Fibroblast of skin of right quadriceps (primary cell): ENCODE measurements at regions not wholly inside any gene's neighbourhood (a gene's known extent, or its start where the extent isn't known, plus 50 kb on each side); places are given as distances from the start of the nearest gene placed in this dataset.
"Not testable (repeated sequence)": the region's sequence is repeated elsewhere in the genome, so short reads cannot be mapped to it uniquely, and the experiment has no call there.

Experiments
- DNase-seq: peaks from one replicate; pipeline ENCODE4 v3.0.0-alpha.2; 2013

DNA sequence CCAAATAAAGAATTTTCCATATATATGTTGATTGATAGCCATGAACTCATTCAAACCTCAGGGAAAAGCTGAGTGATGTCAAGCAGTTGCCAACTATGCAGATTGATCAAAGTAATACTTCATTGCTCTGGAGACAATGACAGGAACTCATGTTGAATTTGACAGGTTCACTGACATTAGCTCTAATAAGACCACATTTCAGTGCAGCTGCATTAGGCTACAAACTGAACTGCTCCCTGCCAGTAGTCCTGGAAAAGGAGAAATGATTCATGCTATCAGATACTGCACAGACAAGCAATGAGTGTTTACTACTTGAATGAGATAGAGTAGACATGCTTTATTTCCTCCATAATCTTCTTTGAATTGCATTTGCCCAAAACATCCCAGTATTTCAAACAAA is 948.4 kb downstream of the MRPL39 start:
- DNase-seq, result no peak

DNA sequence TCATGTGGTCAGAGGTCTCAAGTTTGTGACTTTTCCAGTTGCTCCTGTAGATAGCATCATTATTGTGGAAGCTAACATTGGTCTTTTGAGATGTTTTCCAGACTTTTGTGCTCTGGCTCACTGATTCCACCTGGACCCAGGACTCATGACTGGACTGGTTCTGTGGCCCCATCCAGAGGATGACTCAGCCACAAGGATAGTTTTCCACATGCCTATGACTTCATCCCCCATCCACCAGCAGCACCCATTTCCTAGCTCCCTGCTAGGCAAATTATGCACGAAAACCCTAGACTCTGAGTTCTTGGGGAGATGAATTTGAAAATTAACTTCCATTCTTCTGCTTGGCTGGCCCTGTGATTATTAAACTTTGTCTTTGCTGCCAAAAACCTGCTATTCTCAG is 949.3 kb downstream of the MRPL39 start:
- no peak for DNase-seq

GRCh38 chr21:24649691-24650090 is 957.6 kb downstream of the MRPL39 start:
- DNase-seq, result no peak

DNA sequence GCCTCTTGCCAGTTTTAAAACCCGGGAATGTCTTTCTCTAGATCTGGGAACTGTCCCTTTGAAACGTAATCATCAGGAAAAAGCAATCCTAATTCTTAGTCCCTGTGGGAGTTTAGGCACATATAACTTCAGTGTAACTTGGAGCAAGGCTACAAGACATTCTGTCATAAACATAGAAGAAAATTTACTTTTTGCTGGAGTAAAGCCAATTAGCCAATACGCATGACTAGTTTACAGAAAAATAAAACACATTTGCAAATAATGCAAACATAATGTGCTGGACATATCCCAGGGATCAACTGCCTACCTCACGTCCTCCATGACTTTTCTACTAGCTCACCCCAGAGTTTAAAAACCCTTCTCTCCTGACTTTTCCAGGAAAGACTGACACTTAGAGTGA is 970.6 kb downstream of the MRPL39 start:
- no peak for DNase-seq

DNA sequence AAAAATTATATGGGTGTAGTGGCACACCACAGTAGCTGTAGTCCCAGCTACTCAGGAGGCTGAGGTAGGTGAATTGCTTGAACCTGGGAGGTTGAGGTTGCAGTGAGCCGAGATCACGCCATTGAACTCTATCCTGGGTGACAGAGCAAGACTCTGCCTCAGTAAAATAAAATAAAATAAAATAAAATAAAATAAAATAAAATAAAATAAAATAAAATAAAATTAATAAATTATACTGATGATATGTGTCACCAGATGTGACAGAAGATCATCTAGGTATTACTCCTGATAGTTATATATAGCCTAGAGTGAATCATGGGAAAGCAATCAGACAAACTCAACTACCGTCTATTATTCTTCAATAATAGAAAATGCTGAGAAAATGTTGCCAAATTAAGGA is 972.5 kb downstream of the MRPL39 start:
- DNase-seq, result no peak

- no peak for DNase-seq
Measured at GRCh38 chr21:24628536-24628935, 978.7 kb downstream of the MRPL39 start.

- no peak for DNase-seq
Measured at GRCh38 chr21:24628046-24628445, 979.2 kb downstream of the MRPL39 start.

GRCh38 chr21:24617819-24618218 is 989.5 kb downstream of the MRPL39 start:
- DNase-seq, result no peak

GRCh38 chr21:24594082-24594481 is 1013.2 kb downstream of the MRPL39 start:
- DNase-seq, result no peak

GRCh38 chr21:24590261-24590660 is 1017.0 kb downstream of the MRPL39 start:
- no peak for DNase-seq

DNA sequence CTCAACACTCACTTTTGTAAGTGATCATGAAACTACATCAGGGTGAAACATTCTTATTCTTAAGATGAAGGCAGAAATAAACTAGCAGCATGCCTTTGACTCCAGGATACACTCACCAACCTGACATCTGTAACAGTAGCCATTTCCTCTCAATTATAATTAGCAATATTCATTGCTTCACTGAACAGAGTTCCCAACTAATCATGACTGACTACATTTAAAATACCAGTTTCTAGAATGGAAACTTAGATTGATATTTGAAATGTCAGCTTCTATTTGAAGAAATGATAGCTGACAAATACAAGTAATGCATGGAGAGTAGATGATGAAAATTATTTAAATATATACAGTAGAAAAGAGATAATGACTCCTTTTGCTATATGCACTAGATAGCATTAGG is 1023.8 kb downstream of the MRPL39 start:
- DNase-seq, result no peak

DNA sequence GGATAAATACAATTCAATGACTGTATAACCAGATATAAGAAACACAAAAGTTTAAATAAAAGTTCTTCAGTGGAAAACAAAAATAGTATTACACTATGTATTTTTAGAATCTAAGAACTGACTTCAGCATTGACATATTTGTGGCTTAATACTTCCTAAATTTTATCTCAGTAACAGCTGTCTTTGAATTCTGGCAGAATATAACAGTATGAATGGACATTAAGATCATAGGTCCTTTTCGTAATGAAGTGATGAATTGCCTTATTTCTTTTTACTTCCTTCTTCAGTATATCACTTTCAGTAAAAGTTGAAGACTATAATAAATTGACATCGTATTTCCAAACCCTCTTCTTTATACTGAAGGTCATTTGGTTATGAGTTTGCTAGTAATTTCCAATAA is 1030.0 kb downstream of the MRPL39 start:
- no peak for DNase-seq

GRCh38 chr21:24561291-24561690 is 1046.0 kb downstream of the MRPL39 start:
- DNase-seq, result no peak

- DNase-seq, result no peak
Measured at GRCh38 chr21:24552491-24552890, 1054.8 kb downstream of the MRPL39 start.

- no peak for DNase-seq
Measured at GRCh38 chr21:24545807-24546361, 1061.4 kb downstream of the MRPL39 start.

- peak; percentile 0 for DNase-seq
Measured at GRCh38 chr21:24514081-24514733, 1093.1 kb downstream of the MRPL39 start.

- DNase-seq, result no peak
Measured at GRCh38 chr21:24509131-24509530, 1098.2 kb downstream of the MRPL39 start.

DNA sequence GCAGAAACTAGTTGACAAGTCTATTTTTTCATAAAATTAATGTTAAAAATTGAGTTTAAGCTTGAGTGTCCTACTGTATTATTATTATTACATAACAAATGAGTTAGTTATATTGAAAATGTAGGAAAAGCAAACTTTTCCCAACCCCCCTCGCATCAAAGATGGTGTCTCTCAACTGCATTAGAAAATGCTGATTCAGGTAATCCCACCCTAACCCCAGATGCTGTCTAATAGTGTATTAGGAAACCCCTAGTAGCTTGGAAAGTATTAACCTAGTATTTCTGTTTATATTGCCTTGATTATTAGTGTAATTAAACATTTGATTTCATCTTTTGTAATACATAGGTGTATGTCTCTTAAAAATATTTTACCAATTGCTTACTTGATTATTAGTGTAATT is 1120.3 kb downstream of the MRPL39 start:
- no peak for DNase-seq

DNA sequence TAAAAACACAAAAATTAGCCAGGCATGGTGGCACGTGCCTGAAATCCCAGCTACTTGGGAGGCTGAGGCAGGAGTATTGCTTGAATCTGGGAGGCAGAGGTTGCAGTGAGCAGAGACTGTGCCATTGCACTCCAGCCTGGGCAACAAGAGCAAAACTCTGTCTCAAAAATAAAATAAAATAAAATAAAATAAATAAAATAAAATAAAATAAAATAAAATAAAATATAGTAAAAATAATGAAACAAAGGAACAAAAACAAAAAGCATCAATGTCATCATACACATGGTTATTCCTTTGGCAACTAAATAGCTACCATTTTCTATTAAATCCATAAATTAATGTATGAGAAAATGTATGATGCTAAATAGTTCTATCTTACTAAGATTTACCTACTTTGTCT is 1123.9 kb downstream of the MRPL39 start:
- DNase-seq, result not testable (repeated sequence)

GRCh38 chr21:24470852-24471251 is 1136.4 kb downstream of the MRPL39 start:
- no peak for DNase-seq

GRCh38 chr21:24456358-24456757 is 1150.9 kb downstream of the MRPL39 start:
- DNase-seq, result no peak

DNA sequence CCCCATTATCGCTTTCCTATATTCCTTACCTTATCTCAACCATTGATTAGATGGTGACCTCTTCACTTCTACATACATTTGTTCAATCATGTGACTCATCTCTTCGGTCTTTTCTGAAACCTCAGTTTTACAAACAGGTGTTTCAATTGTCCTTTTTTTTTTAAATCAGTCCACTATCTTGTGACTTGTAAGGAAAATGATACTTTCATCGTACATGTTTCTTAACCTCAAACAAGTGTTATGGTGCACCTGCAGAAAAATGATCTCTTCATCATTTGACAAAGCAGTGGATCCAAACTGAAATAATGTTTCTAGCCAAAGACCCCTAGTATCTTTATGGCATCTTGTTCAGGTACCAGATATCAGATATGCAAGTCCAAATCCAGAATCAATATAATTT is 1157.2 kb downstream of the MRPL39 start:
- DNase-seq, result no peak

DNA sequence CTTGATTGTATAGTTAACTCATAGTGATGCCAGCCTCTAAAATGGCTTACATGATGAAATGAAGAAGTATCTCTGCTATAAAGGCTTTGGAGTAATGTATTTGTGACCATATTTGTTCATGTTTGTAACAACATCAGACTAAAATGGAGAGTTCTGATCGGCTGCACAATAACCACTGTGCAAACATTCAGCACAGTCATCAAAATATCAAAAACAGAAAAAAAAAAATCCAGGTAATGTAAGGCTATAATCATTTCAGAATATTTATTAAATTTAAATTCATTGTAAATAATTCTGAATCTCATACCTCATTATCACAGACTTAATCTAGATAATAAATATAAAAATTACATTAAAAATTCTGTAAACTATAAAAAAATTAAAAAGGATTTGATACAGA is 1161.8 kb downstream of the MRPL39 start:
- DNase-seq, result no peak

- DNase-seq, result no peak
Measured at GRCh38 chr21:24444736-24445135, 1162.5 kb downstream of the MRPL39 start.

- no peak for DNase-seq
Measured at GRCh38 chr21:24436236-24436635, 1171.0 kb downstream of the MRPL39 start.
